ENCODE measurements at regions not wholly inside any gene's neighbourhood (a gene's known extent, or its start where the extent isn't known, plus 50 kb on each side); places are given as distances from the start of the nearest gene placed in this dataset.

- TF ChIP-seq ZNF274 (IDR thresholded peaks at IDR 0.05; ENCODE audit: low read depth, low read length) (no peak), YY1 (IDR thresholded peaks at IDR 0.05; ENCODE audit: insufficient read depth, insufficient read length) (no peak), SUZ12 (IDR thresholded peaks at IDR 0.05; ENCODE audit: extremely low read depth, insufficient read depth, insufficient read length) (no peak)
These were observed 69.5 kb upstream of the ZNF92 start for GRCh38 chr7:65304175-65304574.
